ENCODE measurements at regions not wholly inside any gene's neighbourhood (a gene's known extent, or its start where the extent isn't known, plus 50 kb on each side); places are given as distances from the start of the nearest gene placed in this dataset.

DNA sequence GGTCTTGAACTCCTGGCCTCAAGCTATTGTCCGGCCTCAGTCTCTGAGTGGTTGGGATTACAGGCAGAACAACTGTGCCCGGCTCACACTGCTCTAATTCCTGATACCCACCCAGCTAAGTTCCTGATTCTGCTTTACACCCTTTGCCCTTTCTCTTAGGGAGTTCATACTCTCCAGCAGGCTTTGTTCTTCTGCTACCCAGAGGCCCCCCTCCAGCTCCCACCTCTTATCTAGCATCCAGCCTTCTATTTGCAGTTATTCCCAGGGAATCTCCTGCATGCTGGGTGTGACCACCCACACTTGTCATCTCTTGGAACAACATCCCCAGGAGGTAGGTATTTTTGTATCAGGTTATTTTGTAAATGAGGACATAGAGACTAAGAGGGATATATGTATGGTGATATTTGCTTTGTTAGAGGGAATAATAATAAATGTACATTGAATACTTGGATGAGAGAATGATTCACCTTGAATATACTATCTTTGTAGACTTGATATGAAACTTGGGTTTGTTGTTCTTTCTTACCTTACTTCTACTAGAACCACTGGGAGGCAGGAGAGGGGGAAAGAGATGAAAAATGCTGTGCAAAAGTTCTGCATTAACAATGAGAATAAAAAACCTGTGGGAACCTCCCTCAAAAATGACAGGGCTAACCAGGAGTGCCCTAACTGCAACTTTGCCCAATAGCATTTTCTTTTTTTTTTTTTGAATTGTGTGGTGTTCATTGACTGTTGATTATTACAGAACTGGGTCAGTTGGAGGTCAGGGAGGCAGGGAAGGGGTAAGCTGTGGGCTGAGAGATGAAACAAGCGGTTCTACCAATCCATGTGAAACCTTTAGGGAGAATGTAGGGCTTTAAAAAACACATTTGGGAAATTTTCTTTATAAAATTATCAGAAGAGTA is 157.4 kb downstream of the SPRY1 start:
- TF ChIP-seq ZFX (IDR thresholded peaks at IDR 0.05; ENCODE audit: borderline replicate concordance): no peak
- TF ChIP-seq, protein P1, sequence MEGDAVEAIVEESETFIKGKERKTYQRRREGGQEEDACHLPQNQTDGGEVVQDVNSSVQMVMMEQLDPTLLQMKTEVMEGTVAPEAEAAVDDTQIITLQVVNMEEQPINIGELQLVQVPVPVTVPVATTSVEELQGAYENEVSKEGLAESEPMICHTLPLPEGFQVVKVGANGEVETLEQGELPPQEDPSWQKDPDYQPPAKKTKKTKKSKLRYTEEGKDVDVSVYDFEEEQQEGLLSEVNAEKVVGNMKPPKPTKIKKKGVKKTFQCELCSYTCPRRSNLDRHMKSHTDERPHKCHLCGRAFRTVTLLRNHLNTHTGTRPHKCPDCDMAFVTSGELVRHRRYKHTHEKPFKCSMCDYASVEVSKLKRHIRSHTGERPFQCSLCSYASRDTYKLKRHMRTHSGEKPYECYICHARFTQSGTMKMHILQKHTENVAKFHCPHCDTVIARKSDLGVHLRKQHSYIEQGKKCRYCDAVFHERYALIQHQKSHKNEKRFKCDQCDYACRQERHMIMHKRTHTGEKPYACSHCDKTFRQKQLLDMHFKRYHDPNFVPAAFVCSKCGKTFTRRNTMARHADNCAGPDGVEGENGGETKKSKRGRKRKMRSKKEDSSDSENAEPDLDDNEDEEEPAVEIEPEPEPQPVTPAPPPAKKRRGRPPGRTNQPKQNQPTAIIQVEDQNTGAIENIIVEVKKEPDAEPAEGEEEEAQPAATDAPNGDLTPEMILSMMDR (IDR thresholded peaks at IDR 0.05): no peak
- no peak overlapping the region for H3K27ac ChIP-seq

DNA sequence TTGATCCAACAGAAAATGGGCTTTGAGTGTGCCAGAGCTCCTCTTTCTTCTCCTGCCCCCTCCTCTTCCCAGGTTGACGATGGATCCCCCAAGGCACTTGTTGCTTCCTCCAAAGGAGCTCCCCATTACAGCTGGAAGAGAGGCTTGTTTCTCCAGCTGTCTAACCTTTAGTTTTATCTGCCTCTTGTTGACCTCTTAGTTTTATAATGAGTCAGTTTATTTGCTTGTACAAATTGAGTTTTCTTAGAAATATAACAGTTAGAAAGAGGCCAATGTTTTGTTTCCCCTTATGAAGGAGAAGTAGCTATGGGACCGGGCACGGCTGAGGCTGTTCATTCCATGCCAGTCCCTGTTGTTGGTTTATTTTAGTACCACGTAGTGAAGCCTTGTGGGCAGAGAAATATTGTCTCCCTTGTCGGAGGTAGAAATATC is 158.2 kb downstream of the SPRY1 start:
- peak overlapping the region; percentile 75 for H3K27ac ChIP-seq
- no peak for TF ChIP-seq ZFX (IDR thresholded peaks at IDR 0.05; ENCODE audit: borderline replicate concordance)
- TF ChIP-seq, protein P1 (IDR thresholded peaks at IDR 0.05): no peak

DNA sequence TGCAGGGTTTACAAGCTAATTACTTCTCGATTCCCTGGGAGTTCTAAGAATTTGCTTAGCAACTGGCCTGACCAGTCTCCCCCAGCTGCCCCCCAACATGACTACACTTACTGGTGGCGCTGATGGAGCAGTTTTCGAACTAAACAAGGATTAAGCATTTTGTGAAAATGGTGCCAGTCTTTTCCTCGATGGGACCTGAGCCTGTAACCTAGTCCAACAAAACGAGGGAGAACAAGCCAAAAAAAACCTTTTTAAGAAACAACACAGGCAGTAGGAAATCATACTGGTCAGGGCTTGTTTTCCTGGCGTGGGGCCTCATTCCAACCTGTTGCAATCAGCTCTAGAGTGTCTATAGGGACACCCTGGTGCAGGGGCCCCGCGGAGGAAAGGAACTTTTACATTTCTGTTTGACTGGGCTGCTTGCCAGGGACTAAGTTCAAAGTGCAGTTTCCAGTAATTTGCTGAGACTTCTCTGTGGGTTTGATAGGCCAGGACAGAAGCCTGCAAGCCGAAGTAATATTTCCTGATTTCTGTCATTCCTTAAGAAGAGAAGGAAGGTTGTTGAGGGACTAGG is 158.7 kb downstream of the SPRY1 start:
- peak overlapping the region; percentile 75 for H3K27ac ChIP-seq
- TF ChIP-seq, protein P1 (IDR thresholded peaks at IDR 0.05): no peak
- TF ChIP-seq ZFX (IDR thresholded peaks at IDR 0.05; ENCODE audit: borderline replicate concordance): no peak

DNA sequence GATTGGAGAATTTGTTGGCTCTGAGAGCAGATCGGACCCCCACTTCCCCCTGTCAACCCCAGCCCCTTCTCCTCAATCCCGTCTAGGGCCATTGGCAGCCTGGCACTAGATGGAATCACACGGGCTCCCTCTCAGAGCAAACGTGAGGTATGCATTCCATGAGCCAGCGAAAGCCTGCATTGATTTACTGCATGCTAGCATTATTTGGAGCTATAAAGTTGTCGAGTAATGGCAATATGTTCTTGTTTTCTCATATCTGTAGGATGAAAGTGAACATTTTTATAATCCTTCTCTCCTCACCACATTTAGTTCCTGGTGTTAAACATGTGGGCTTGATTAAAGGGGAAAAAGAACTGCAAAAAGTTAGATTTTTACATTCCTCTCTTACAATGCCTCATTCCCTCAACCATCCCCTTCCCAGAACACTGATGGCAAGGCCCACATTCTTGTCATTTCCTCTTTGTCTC is 159.2 kb downstream of the SPRY1 start:
- TF ChIP-seq, protein P1 (IDR thresholded peaks at IDR 0.05): no peak
- no peak for TF ChIP-seq ZFX (IDR thresholded peaks at IDR 0.05; ENCODE audit: borderline replicate concordance)

DNA sequence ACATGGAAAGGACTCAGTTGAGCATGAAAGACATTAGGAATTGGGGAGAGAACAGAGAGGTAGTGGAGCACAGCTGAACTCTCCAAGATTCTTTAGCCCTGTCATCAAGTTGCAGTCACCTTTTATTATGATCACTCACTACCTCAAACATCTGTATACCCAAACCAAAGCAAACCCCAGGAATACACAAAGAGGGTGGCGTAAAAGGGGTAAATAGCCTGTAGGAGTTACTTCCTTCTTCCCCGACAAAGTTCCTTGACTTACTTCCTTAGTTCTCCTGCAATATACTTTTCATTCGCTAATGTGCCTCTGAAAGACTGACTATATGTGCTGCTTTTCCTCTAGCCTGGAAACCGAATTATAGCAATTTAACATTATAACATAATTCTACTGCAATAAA is 159.9 kb downstream of the SPRY1 start:
- TF ChIP-seq ZFX (IDR thresholded peaks at IDR 0.05; ENCODE audit: borderline replicate concordance): no peak
- TF ChIP-seq, protein P1 (IDR thresholded peaks at IDR 0.05): no peak
- H3K27ac ChIP-seq: no peak overlapping the region

More for the DNA sequence above, 159.2 kb downstream of the SPRY1 start:
- peak overlapping the region; percentile 75 for H3K27ac ChIP-seq

DNA sequence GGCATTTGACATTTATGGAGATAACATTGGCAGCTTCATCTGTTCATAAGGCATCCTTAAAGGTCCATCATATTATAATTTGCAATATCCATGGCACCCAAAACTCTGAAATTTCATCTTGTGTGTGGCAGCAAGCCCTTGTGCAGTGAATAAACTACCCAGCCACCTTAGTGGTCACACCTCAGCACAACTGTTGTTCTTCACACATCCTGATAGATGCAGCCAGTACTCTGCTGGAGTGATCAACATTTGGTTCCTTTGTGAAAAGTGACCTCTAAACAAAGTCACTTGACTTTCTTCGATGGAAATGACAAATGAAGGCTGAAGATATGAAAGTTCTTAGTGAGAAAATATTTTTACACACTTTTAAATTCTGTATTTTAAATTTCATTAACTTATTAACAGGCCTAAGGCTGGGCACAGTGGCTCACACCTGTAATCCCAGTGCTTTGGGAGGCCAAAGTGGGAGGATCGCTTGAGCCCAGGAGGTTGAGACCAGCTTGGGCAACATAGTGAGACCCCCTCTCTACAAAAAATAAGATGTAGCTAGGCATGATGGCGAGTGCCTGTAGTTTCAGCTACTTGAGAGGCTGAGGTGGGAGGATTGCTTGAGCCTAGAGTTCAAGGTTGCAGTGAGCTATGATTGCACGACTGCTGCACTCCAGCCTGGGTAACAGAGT is 161.4 kb downstream of the SPRY1 start:
- H3K27ac ChIP-seq: no peak overlapping the region
- no peak for TF ChIP-seq ZFX (IDR thresholded peaks at IDR 0.05; ENCODE audit: borderline replicate concordance)
- TF ChIP-seq, protein P1 (IDR thresholded peaks at IDR 0.05): no peak

Measured in 22Rv1 (cell line).